NCI-H526 (cell line): ENCODE measurements at regions not wholly inside any gene's neighbourhood (a gene's known extent, or its start where the extent isn't known, plus 50 kb on each side); places are given as distances from the start of the nearest gene placed in this dataset.
"Not testable (repeated sequence)": the region's sequence is repeated elsewhere in the genome, so short reads cannot be mapped to it uniquely, and the experiment has no call there.

Source experiments
- DNase-seq, 2 experiments: peaks; one replicate each; lab custom pipeline; 2025; lab: John Stamatoyannopoulos, UW

GRCh38 chr20:30508382-30508781 lies 749.1 kb upstream of the DEFB115 start:
- DNase-seq = not testable (repeated sequence)

- no peak for DNase-seq
These were observed 746.0 kb upstream of the DEFB115 start for GRCh38 chr20:30511322-30512030.

GRCh38 chr20:30513050-30513628 lies 744.3 kb upstream of the DEFB115 start:
- DNase-seq = no peak

GRCh38 chr20:30515915-30516314 lies 741.5 kb upstream of the DEFB115 start:
- not testable (repeated sequence) for DNase-seq

GRCh38 chr20:30518906-30519305 lies 738.6 kb upstream of the DEFB115 start:
- DNase-seq = not testable (repeated sequence)

- not testable (repeated sequence) for DNase-seq
These were observed 735.6 kb upstream of the DEFB115 start for GRCh38 chr20:30521686-30522415.

GRCh38 chr20:30524155-30524554 lies 733.3 kb upstream of the DEFB115 start:
- DNase-seq = not testable (repeated sequence)

GRCh38 chr20:30524761-30525160 lies 732.7 kb upstream of the DEFB115 start:
- DNase-seq = not testable (repeated sequence)

- DNase-seq = not testable (repeated sequence)
These were observed 723.8 kb upstream of the DEFB115 start for GRCh38 chr20:30533653-30534052.

- not testable (repeated sequence) for DNase-seq
These were observed 720.0 kb upstream of the DEFB115 start for GRCh38 chr20:30537459-30537858.

GRCh38 chr20:30540330-30541069 lies 717.0 kb upstream of the DEFB115 start:
- not testable (repeated sequence) for DNase-seq

GRCh38 chr20:30551236-30551635 lies 706.2 kb upstream of the DEFB115 start:
- not testable (repeated sequence) for DNase-seq

GRCh38 chr20:30556797-30557196 lies 700.7 kb upstream of the DEFB115 start:
- not testable (repeated sequence) for DNase-seq

GRCh38 chr20:30565086-30565485 lies 692.4 kb upstream of the DEFB115 start:
- peak in 1 of 2 experiments; percentile 5 for DNase-seq

GRCh38 chr20:30569867-30570266 lies 687.6 kb upstream of the DEFB115 start:
- DNase-seq = not testable (repeated sequence)

- not testable (repeated sequence) for DNase-seq
These were observed 686.8 kb upstream of the DEFB115 start for GRCh38 chr20:30570622-30571021.

- DNase-seq = not testable (repeated sequence)
These were observed 683.1 kb upstream of the DEFB115 start for GRCh38 chr20:30574337-30574736.

GRCh38 chr20:30579069-30579468 lies 678.4 kb upstream of the DEFB115 start:
- peak in 1 of 2 experiments; percentile 27 for DNase-seq

GRCh38 chr20:30579824-30580438 lies 677.5 kb upstream of the DEFB115 start:
- peak; percentile 92 to 96 for DNase-seq

GRCh38 chr20:30581839-30582238 lies 675.6 kb upstream of the DEFB115 start:
- peak; percentile 34 to 65 for DNase-seq

GRCh38 chr20:30584403-30584802 lies 673.1 kb upstream of the DEFB115 start:
- DNase-seq = not testable (repeated sequence)
